ENCODE measurements at regions not wholly inside any gene's neighbourhood (a gene's known extent, or its start where the extent isn't known, plus 50 kb on each side); places are given as distances from the start of the nearest gene placed in this dataset.
A peak's percentile ranks its signal among the peaks of the same experiment; 100 is the strongest.

- no peak for DNase-seq (ENCODE audit: low spot score)
- intact Hi-C loops (cut with DNase I) = no loop called here
These were observed 60.8 kb upstream of the BTRC start for GRCh38 chr10:101293007-101293723.

GRCh38 chr10:101294109-101294508, 59.9 kb upstream of the BTRC start:
- DNase-seq (ENCODE audit: low spot score) = no peak
- intact Hi-C loops (cut with DNase I) = no loop called here

DNA sequence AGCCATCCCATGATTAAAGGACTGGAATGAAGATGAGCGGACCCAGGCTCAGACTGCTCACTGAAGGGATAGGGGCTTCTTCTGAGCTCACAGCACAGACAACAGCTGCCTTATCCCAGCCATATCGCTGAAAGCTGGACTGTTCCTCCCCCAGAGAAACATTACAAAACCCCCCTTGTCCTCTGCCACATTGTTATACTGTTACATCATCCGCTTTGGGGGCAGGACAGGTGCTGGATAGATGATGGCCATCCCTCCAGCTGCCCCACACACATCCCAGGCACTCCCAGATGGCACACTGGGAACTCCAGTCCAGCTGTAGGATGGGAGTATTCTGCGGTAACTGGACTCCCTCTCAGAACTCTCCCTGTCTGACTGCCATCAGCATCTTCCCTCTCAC, 58.7 kb upstream of the BTRC start:
- intact Hi-C loops (cut with DNase I) = no loop called here
- no peak for DNase-seq (ENCODE audit: low spot score)

- peak; percentile 84 for DNase-seq (ENCODE audit: low spot score)
- intact Hi-C loops (cut with DNase I) = no loop called here
These were observed 56.0 kb upstream of the BTRC start for GRCh38 chr10:101297901-101298486.

DNA sequence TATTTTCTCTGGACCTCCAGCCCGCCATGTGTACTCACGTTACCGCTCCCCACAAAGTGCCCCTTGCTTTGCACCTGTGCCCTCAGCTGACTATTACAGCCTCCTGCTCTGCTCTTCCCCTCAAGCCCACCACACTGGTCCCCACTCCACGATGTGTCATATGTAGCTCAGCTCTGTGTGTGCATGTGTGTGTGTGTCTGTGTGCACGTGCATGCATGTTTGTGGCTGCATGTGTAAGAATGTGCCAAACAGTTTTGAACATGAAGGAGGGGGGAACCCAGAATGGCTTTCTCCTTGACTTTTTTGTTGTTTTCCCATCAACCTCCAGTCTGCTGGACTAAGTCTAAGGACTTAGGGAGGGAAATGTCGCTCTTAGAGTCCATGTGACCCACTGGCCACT, 54.8 kb upstream of the BTRC start:
- intact Hi-C loops (cut with DNase I) = no loop called here
- DNase-seq (ENCODE audit: low spot score) = no peak

DNA sequence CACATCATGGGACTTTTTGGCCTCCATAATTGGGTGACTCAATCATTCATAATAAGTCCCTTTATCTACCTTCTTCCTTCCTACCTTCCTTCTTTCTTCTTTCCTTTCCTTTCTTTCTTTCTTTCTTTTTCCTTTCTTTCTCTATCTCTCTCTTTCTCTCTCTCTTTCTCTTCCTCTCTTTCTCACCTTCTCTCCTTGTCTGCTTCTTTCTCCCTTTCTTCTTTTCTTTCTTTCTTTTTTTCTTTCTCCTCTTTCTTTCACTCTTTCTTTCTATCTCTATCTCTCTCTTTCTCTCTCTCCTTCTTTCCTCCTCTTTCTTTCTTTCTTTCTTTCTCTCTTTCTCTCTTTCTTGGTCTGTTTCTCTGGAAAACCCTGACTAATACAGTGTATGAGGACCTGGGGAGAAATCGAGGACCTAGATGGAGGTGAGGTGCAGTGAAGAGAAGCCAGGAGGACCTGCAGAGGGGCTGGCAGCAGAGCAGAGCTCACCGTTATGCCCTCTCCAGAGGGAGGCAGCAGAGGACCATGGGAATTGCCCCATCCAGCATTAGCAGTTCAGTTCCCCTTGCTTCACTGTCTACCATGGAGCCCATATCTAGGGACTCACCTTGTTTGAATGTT, 52.7 kb upstream of the BTRC start:
- intact Hi-C loops (cut with DNase I) = no loop called here
- no peak for DNase-seq (ENCODE audit: low spot score)

- intact Hi-C loops (cut with DNase I) = no loop called here
- no peak for DNase-seq (ENCODE audit: low spot score)
These were observed 50.8 kb upstream of the BTRC start for GRCh38 chr10:101303087-101303703.
